ENCODE measurements at regions not wholly inside any gene's neighbourhood (a gene's known extent, or its start where the extent isn't known, plus 50 kb on each side); places are given as distances from the start of the nearest gene placed in this dataset.
"Not testable (repeated sequence)": the region's sequence is repeated elsewhere in the genome, so short reads cannot be mapped to it uniquely, and the experiment has no call there.

DNA sequence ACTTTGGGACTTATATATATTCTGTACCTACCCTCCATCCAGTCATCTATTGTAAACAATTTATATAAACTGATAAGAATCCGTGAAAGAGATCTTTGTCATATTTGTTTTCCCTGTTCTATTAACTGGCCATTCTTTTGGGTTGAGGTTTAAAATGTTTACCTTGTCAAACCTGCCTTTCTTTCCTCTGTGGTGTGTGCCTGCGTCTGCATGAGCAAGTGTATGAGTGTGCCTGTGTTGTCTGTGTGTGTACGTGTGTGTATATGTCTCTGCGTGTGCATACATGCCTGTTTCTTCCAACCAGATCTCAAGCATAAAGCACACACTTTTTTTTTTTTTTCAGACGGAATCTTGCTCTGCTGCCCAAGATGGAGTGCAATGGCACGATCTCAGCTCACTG is 201.5 kb downstream of the C16orf95 start:
- no peak for DNase-seq

GRCh38 chr16:87117936-87118335 is 199.3 kb downstream of the C16orf95 start:
- no peak for DNase-seq

DNA sequence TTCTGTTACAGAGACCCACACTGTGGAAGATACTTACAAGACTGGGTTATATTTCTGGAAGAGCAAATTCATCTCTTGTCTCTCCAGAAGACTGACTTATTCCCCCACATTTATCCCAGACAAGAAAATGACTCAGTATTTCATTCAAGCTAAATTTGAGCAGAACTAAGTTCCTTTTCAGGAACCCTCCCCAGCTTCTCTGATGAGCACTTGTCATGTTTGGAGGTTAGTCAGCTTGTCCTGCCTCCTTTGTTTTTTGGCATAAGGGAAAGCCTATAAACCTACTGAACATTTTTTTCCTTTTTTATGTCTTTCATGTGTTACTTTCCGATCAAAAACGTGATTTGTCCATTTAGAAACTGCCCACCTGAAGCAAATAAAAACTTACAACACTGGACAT is 198.0 kb downstream of the C16orf95 start:
- DNase-seq: no peak

DNA sequence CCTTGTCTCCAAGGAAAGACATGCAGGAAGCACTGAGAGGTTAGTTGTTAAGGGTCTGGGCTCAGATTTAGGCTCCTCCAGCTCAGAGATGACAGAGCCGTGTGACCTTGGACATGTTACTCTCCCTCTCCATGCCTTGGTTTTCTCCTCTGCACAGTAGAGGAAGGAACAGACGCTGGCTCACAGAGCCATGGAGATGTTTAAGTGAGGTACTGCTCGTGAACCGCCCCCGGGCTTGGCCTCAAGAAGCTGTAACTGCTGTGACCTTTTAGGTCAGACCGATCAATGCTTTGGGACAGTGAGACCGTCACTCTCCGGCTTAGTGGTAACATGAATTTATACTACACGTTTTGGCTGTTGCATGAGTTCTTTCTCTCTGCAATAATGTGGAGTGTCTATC is 197.4 kb downstream of the C16orf95 start:
- no peak for DNase-seq

GRCh38 chr16:87121816-87122215 is 195.4 kb downstream of the C16orf95 start:
- DNase-seq: no peak

DNA sequence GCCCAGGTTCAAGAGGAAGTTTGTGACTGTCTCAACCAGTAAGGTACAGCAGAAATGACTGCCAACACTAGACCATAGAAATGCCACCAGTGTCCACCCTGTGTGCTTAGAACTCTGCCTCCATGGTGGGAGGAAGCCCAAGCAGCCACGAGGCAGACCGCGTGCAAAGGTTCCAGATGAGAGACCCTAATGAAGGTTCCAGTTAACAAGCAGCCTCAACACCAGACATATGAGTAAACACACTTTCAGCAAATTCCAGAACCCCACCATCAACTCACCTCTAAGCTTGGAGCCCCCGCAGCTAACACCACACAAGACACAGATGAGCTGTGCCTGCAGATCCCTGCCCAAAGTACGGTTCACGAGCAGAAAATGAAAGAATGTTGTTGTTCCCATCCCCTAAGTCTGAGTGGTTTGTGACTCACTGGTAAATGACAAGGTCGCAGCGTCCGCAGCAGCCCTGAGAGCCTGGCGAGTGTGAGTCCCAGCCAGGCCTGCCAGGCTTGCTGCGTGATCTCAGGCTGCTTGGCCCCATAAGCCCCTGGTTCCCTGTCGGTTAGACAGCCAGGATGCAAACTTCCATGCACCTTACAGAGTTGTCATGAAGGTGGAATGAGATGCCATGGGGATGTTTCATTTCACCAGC is 193.7 kb downstream of the C16orf95 start:
- DNase-seq: no peak

DNA sequence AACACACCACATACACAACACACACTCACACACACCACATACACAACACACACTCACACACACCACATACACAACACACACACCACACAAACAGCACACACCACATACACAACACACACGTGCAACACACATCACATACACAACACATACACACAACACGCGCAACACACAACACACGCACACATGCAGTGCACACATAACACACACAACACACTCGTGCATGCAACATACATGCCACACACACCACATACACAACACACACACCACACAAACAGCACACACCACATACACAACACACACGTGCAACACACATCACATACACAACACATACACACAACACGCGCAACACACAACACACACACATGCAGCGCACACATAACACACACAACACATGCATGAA is 192.8 kb downstream of the C16orf95 start:
- DNase-seq: not testable (repeated sequence)

GRCh38 chr16:87125206-87126155 is 191.7 kb downstream of the C16orf95 start:
- DNase-seq: no peak

DNA sequence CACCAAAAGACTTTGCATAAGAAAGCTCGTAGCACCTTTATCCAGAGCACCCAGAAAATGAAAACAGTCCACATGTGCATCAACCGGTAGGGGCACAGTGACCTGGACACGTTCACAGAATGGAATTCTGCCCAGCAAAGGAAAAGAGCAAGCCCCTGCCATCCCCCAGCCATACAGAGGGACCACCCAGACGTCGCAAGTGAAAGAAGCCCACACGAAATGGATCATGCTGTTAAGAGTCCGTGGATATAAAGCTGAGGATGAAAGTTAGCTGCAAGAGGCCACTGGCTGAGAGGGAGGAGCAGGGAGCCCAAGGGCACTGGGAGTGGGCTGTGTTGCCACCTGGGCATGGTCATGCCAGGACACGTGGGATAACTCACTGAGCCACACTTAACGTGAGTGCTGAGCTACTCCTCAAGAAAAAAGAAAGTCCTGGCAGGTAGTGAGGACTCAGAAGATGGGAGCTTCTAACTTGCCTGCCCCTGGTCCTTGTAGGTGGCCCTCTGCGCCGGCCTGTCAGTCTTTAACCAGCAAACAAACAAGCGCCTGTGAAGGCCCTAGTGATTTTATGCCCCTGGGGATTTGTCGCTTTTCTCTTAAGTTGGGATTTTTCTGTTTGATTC is 190.7 kb downstream of the C16orf95 start:
- DNase-seq: no peak

GRCh38 chr16:87127061-87127765 is 190.0 kb downstream of the C16orf95 start:
- no peak for DNase-seq

GRCh38 chr16:87127766-87128147 is 189.4 kb downstream of the C16orf95 start:
- DNase-seq: no peak

GRCh38 chr16:87129771-87130170 is 187.4 kb downstream of the C16orf95 start:
- no peak for DNase-seq

GRCh38 chr16:87131061-87131995 is 185.9 kb downstream of the C16orf95 start:
- DNase-seq: no peak

- DNase-seq: no peak
Measured at GRCh38 chr16:87131996-87132345, 185.2 kb downstream of the C16orf95 start.

GRCh38 chr16:87132361-87133014 is 184.7 kb downstream of the C16orf95 start:
- no peak for DNase-seq

GRCh38 chr16:87133112-87133850 is 183.9 kb downstream of the C16orf95 start:
- no peak for DNase-seq

- no peak for DNase-seq
Measured at GRCh38 chr16:87133966-87134627, 183.1 kb downstream of the C16orf95 start.

GRCh38 chr16:87134628-87134995 is 182.6 kb downstream of the C16orf95 start:
- no peak for DNase-seq

- no peak for DNase-seq
Measured at GRCh38 chr16:87135246-87136030, 181.8 kb downstream of the C16orf95 start.

Measured in suppressor macrophage (primary cell).